Adrenal gland (tissue), 9 donors: ENCODE measurements at regions not wholly inside any gene's neighbourhood (a gene's known extent, or its start where the extent isn't known, plus 50 kb on each side); places are given as distances from the start of the nearest gene placed in this dataset.
A peak's percentile ranks its signal among the peaks of the same experiment; 100 is the strongest.

Experiments
- DNase-seq, 7 donors: peaks; one replicate each; pipeline ENCODE4 v3.0.0-alpha.2; 2019 to 2020
- H3K27ac ChIP-seq, 5 donors: fragments of 200-600 bp; sonication (generic) in 4 of 5; 1 replicate in 3 of 5; 2 replicates in 2 of 5; pipeline versions ENCODE4 v1.5.1 to v1.8.0; 2016 to 2020; ENCODE audit warnings: mild to moderate bottlenecking in 1 of 5
- H3K27me3 ChIP-seq: fragments of 200-600 bp; 2 replicates; pipeline ENCODE4 v1.8.0; 2021
- H3K36me3 ChIP-seq, 2 donors: fragments of 200-600 bp; replicated peaks in 1 of 2; 1 replicate in 1 of 2; 2 replicates in 1 of 2; pipeline versions ENCODE4 v1.5.1 to v1.8.0; 2018 to 2022
- H3K4me1 ChIP-seq, 2 donors: fragments of 200-600 bp; replicated peaks in 1 of 2; 1 replicate in 1 of 2; 2 replicates in 1 of 2; pipeline versions ENCODE4 v1.5.1 to v1.8.0; 2018 to 2021
- H3K4me3 ChIP-seq, 4 donors: fragments of 200-600 bp; sonication (generic) in 3 of 4; one replicate each; pipeline ENCODE4 v1.5.1; 2016 to 2018
- H3K9me3 ChIP-seq, 3 donors: fragments of 200-600 bp; sonication (generic) in 1 of 3; replicated peaks in 1 of 3; 1 replicate in 2 of 3; 2 replicates in 1 of 3; pipeline versions ENCODE4 v1.5.1 to v1.8.0; 2016 to 2021
- CTCF ChIP-seq, 6 experiments: fragments of 450-650 bp in 4 of 6; fragments of 200-600 bp in 2 of 6; sonication (generic) in 1 of 6; IDR thresholded peaks; 1 replicate in 5 of 6; 2 replicates in 1 of 6; pipeline versions ENCODE4 v1.5.1 to v1.8.0; 2016 to 2021; ENCODE audit warnings: antibody characterized with exemption in 6 of 6, mild to moderate bottlenecking in 2 of 6, moderate library complexity in 1 of 6
- POLR2A ChIP-seq, 2 donors: fragments of 450-650 bp; IDR thresholded peaks; one replicate each; pipeline ENCODE4 v1.6.1; 2017; ENCODE audit warnings: antibody characterized with exemption in 2 of 2, mild to moderate bottlenecking in 2 of 2, moderate library complexity in 1 of 2
- WGBS, 4 donors: extraction: QIAGEN DNeasy Blood & Tissue Kit in 2 of 4; methylation state at CpG; one replicate each; pipeline versions ENCODE4 v1.1.5 to v1.1.7; 2013 to 2017; 5-methylcytosine and 5-hydroxymethylcytosine counted together
- intact Hi-C, 2 donors: fragments of 100-400 bp; cut with DNase I; formaldehyde crosslinking; loops; one replicate each; pipeline versions ENCODE4 v1.14.1 to v1.15.0; 2022 to 2023
- donor health status: healthy with polysubstance abuse.
- donor health status: Bipolar disorder and iron deficiency.
- donor health status: DM: yes; HTN: yes; CAD: no.
- donor health status: DM: no; HTN: no; CAD: no.
- donor health status: DM: no; HTN: no; CAD: no.

DNA sequence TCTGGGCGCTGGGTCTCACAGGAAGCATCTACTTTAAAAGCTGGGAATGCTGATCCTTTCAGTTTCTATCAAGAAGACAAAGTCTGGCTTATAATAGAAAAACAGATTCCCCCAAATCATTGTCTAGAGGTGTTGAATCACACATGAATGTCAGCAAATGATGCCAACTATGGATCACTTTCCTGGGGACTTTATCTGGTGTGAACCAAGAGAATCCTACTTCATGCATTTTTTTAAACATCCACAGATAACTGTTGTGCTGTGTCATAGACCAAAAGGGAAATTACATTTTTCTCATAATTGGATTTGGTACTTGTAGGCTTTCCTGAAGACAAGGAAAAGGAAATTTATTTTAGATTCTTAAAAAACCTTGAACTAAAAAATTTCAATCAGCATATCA is 132.7 kb downstream of the CD47 start:
- Histone ChIP-seq H3K4me3 (no peak overlapping the region), H3K9me3 (no peaks in the 10 kb centered on the region), H3K4me1 (peaks cover 8 to 22% of the 10 kb centered on the region in 2 donors), H3K27me3 (no peaks in the 10 kb centered on the region), H3K27ac (peak overlapping the region in 2 of 5 donors; percentile 86 to 88), H3K36me3 (no peaks in the 10 kb centered on the region)
- WGBS, 4 donors: 82 to 90% (median 88%) methylated on average over 1 of the region's 1 CpG
- no peak for TF ChIP-seq POLR2A (IDR thresholded peaks at IDR 0.05)
- no peak for TF ChIP-seq CTCF (IDR thresholded peaks at IDR 0.05)
- intact Hi-C loops: no loop called here
- DNase-seq: no peak

DNA sequence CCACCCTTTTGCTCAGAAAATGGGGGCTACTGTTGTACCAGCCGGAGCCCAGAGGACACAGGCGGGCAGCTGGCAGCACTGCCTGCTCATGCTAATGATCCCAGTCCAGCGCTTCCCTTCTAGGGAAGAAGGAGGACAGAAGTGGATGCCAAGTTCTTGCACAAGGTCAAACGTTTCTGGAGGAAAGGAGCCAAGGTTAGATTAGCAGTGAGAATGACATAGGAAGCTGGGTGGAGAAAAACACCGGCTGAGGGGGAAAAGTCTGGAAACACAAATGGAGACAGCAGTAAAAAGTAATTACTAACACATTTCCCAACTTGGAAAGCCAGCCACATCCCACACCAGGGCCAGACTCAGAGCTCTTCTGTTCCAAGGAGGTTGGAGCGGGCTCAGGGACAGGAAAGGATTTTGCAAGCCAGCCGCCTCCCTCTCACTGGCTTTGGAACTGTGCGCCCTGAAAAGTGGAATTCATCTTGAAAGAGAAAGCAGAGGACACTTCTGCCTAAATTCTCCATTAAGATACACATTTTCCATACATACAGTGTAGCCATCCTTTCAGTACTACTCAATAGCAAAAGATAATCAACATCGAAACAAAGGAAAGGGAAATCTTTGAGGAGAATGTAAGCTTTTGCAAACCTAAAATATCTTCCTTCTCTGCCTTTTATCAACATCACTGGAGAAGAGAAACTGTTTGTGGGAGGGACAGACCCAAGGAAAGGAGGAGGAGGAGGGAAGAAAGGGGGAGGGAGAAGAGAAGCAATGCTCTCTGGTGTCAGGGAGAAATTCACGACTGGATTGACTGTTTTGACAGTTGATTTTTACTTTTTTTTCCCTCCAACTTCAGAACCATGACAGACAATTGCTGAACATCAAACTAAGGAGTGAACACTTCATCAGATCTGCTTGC is 133.6 kb downstream of the CD47 start:
- H3K36me3 ChIP-seq: no peaks in the 10 kb centered on the region
- peaks cover 8 to 22% of the 10 kb centered on the region in 2 donors for H3K4me1 ChIP-seq
- intact Hi-C loops: no loop called here
- no peaks in the 10 kb centered on the region for H3K9me3 ChIP-seq
- H3K4me3 ChIP-seq: peak overlapping the region in 2 of 4 donors; percentile 11 to 43
- DNase-seq: peak; percentile 56 to 88 (median 79)
- WGBS, 4 donors: 16 to 19% (median 18%) methylated on average over 7 to 10 of the region's 10 CpGs
- no peaks in the 10 kb centered on the region for H3K27me3 ChIP-seq
- TF ChIP-seq POLR2A (IDR thresholded peaks at IDR 0.05) (peak in 1 of 2 donors; percentile 53), CTCF (IDR thresholded peaks at IDR 0.05) (no peak)
- peak overlapping the region; percentile 5 to 88 (median 78) for H3K27ac ChIP-seq

DNA sequence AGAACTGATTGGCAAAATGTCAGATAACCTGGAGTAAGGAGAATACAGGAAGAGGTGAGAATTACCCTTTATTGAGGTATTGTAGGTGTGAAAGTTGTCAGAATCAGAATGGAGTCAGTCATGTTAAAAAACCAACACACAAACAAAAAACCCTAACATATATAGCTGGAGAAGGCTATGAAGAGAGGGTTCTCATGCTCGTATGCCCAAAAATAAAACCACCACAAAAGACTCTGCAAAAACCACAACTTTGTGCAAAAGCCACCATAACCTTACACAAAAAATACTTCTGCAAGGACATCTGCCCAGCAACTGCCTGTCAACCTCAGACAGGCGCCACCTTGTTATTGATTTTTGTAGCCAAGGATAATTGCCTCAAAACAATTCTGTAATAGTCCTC is 136.0 kb downstream of the CD47 start:
- H3K27me3 ChIP-seq: no peaks in the 10 kb centered on the region
- intact Hi-C loops: no loop called here
- H3K4me1 ChIP-seq: peaks cover 8 to 22% of the 10 kb centered on the region in 2 donors
- H3K4me3 ChIP-seq: no peak overlapping the region
- DNase-seq: no peak
- H3K9me3 ChIP-seq: no peaks in the 10 kb centered on the region
- 74 to 81% (median 77%) methylated on average over 2 of the region's 2 CpGs for WGBS, 4 donors
- no peak for TF ChIP-seq CTCF (IDR thresholded peaks at IDR 0.05)
- no peak for TF ChIP-seq POLR2A (IDR thresholded peaks at IDR 0.05)
- no peak overlapping the region for H3K27ac ChIP-seq
- no peaks in the 10 kb centered on the region for H3K36me3 ChIP-seq

DNA sequence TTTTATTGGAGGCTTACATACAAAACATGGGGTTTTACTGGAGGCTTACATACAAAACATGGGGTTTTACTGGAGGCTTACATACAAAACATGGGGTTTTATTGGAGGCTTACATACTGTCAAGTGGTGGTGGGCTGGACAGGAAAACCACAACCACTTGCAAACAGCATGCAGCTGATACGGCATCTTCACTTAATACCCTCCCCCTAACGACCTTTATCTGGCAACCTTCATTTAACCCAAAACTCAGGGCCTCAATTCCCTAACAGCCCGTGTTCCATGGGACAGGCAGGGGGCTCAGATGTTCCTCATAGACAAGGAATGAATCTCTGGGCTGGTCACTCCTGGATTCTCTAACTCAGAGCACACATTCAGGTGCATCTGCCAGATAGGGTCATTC is 137.1 kb downstream of the CD47 start:
- no peak for DNase-seq
- H3K9me3 ChIP-seq: no peaks in the 10 kb centered on the region
- no peaks in the 10 kb centered on the region for H3K27me3 ChIP-seq
- WGBS, 4 donors: 62 to 85% (median 66%) methylated on average over 3 of the region's 3 CpGs
- H3K4me3 ChIP-seq: no peak overlapping the region
- peaks cover 8 to 22% of the 10 kb centered on the region in 2 donors for H3K4me1 ChIP-seq
- no peaks in the 10 kb centered on the region for H3K36me3 ChIP-seq
- TF ChIP-seq CTCF (IDR thresholded peaks at IDR 0.05) (no peak), POLR2A (IDR thresholded peaks at IDR 0.05) (no peak)
- no peak overlapping the region for H3K27ac ChIP-seq
- intact Hi-C loops: no loop called here
